T follicular helper cell (primary cell): ENCODE measurements at regions not wholly inside any gene's neighbourhood (a gene's known extent, or its start where the extent isn't known, plus 50 kb on each side); places are given as distances from the start of the nearest gene placed in this dataset.

Experiments used
- DNase-seq: peaks from one replicate; pipeline ENCODE4 v3.0.0-alpha.2; 2020; ENCODE audit warnings: low read depth

GRCh38 chr14:76603713-76604112 lies 157.6 kb upstream of the VASH1 start:
- DNase-seq: no peak

GRCh38 chr14:76607510-76607909 lies 153.8 kb upstream of the VASH1 start:
- DNase-seq: no peak

GRCh38 chr14:76612654-76613053 lies 148.6 kb upstream of the VASH1 start:
- DNase-seq: no peak

DNA sequence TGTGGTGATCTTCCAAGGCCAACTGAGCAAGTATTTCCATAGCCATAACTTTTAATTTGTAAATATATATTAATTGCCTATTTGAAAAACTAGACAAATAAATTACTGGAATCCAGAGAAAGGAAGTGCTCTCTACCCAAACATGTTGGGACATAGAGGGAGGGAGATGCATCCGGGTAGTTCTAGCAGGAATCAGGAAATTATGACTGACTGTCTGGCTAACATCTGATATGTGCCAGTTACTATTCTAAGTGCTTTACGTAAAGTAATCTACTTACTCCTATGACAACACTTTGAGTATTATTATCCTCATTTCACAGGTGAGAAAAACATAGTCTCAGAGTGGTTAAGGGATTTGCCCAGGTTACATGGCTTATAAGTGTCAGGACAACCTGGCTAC lies 147.7 kb upstream of the VASH1 start:
- no peak for DNase-seq

DNA sequence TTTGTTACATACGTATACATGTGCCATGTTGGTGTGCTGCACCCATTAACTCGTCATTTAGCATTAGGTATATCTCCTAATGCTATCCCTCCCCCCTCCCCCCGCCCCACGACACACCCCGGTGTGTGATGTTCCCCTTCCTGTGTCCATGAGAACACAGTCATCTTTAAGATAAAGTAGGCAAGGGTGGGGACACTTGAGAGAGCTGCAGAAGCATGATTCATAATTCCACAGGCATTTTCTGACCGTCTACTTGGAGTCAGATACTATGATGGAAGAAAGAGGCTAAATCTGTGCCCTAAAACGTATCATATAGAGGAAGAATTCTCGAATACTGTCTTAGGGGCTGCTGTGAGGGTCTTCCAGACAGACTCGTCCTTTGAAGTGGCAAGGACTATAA lies 145.9 kb upstream of the VASH1 start:
- no peak for DNase-seq

DNA sequence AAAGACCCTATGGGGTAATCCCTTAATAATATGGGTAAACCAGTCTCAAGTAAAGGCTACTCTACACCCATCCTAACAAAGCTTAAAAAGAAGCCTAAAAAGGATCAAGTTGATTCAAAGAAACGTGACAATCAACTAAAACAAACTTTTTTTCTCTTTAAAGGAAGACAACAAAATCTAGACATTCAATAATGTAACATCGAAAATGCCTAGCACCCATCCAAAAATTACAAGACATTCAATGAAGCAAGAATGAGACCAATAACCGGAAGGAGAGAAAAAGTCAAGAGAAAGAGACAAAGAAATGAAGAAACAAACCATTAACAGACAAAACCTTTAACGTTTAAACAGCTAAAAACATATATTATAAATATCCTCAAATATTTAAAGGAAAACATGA lies 143.8 kb upstream of the VASH1 start:
- no peak for DNase-seq

DNA sequence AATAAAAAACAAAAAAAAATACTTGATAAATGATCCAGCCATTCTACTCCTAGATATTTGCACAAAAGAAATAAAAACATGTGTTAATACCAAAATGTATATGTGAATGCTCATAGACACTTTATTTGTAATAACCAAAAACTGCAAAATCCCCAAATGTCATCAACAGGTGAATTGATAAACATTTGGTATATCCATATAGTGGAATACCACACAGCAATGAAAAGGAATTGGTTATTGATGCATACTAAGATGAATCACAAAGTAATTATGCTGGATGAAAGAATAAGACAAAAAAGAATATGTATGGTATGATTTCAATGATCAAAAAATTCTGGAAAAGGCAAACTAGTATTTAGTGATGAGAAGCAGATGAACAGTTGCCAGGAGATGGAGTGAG lies 124.7 kb upstream of the VASH1 start:
- DNase-seq: no peak

GRCh38 chr14:76638841-76639240 lies 122.4 kb upstream of the VASH1 start:
- DNase-seq: no peak

- no peak for DNase-seq
These were observed 121.5 kb upstream of the VASH1 start for GRCh38 chr14:76639606-76640229.

- no peak for DNase-seq
These were observed 120.3 kb upstream of the VASH1 start for GRCh38 chr14:76640923-76641395.

DNA sequence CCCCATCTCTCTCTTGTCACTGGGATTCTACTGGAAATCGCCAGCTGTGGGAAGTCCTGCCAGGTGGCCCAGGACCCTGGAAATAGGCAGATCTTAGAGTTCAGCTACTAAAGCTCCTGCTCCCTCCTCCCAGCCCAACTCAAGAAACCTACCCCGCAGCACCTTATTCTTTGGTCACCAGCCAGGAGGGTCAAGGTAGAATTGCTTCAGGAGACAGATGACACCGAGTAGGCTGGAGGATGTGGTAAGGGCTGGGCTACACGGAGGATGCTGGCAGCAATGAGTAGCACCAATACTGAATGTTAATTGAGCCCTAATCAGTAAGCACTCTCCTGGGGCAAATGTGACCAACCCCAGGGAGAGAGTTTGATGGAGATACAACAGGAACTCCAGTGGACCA lies 119.7 kb upstream of the VASH1 start:
- DNase-seq: no peak

GRCh38 chr14:76643887-76644286 lies 117.4 kb upstream of the VASH1 start:
- no peak for DNase-seq

DNA sequence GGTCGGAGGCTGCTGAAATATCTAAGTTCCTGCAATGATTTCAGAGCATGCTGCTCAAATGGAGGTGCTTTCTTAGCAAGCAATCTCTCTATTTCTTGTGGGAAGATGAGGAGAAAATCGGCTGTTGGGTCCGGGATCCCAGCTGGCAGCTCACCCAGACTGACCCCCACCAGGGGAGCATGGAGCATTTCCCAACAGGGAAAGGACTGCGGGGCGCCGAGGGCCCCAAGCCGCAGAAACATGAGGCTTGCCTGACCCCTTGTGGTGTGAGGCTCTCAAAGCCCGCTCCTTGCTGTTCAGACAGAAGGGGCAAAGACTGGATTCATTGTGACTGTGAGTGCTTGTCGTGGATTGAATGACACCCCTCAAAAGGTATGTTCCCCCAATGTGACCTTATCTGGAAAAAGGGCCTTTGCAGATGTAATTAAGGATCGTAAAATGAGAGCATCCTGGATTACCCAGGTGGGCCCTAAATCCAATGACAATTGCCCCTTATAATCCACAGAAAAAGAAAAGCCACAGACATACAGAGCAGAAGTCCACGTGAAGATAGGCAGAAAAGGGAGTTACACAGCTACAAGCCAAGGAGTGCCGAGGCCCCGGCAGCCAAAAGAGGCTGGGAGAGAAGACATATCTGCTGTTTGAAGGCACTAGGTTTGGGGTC lies 116.3 kb upstream of the VASH1 start:
- DNase-seq: no peak

DNA sequence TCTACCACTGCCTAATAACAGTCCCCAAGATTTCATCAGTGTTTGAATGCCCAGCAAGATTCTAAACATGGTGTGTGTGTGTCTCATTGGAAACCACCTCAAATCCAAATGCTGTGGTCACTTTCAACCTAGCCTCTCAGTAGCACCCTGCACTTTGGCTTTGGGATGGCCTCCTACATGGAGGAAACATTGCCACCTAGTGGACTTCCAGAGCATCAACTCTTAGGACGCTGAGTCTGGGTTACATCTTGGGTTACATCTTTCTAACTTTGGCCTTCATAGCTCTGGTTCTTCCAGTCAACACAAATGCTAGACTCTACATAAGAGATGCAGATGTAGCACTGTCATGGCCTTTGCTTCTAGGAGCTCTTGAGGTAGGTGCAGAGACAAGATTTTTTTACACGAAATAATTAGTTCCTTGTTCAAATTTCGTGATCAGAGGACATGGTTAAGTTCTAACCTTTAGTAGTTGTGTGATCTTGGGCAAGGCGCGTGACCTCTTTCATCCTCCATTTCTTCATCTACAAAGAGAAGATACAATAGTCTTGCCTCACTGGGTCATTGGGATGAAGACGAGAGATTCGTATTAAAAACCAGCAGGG lies 113.5 kb upstream of the VASH1 start:
- no peak for DNase-seq

GRCh38 chr14:76651410-76652055 lies 109.7 kb upstream of the VASH1 start:
- DNase-seq: no peak

DNA sequence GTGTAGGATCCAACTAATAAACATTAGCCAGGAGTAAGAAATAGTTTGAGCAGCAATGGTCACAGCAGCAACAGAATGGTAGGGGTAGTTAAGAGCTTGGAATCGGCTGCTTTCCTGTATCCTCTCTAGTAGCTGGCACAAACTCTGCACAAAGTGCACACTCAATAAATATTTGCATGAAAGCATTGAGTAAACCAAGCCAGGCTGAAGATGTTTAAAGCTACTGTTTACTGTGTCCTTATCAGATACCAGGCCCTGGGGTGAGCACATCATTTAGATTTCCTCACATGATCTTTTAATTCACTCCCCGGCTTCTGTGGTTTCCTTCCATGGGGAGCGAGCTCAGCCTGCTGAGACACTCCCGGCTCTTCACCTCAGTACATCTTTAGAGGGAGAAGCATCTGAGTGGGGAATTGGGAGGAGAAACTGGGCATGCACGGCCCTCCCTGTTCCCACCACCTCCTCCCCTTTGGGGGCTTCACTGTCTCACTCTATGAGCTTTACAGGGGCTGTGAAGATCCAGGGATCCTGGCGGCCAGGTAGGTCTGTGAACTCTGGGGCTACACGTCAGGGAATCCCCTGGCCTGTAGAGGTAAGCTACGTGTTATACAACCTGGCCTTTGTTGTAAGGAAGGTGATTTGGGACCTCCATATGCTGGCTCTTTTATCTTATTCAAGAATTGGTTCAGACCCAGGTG lies 107.2 kb upstream of the VASH1 start:
- no peak for DNase-seq

GRCh38 chr14:76654573-76655108 lies 106.6 kb upstream of the VASH1 start:
- DNase-seq: no peak

GRCh38 chr14:76655331-76655730 lies 105.9 kb upstream of the VASH1 start:
- no peak for DNase-seq

DNA sequence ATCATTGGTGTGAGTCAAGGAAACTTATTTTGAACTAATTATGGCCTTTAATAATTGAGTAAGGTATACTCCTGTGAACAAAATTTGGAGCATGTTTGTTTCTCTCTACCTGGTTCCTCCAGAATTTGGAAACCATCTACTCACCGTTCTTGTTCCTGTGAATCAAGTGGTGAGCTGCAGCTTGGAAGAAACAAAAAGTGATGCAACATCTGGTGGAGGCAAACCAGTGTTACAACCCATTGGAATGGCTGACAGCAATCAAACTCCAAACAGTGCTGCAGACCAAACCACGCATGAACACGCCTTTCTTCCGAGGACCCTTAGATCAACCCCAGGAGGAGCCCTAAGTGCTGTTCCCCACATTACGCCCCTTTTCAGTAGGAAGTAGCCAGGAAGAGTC lies 104.7 kb upstream of the VASH1 start:
- DNase-seq: no peak

DNA sequence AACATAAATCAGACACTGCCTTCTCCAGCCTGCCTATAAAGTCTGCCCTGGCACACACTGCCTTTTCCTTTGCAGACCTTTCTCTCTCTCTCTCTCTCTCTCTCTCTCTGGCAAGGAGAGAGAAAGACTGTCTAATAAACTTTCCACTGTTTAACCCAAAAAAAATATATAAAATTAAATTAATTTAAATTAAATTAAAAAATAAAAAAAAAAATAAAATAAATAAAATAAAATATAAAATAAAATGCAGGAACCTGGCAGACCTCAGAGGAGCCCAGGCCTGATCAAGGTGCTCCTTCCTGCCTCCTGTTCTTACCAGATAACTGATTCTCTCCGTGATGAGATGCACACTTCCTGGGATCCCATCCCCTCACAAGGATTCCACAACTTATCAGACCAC lies 103.9 kb upstream of the VASH1 start:
- no peak for DNase-seq

- no peak for DNase-seq
These were observed 103.4 kb upstream of the VASH1 start for GRCh38 chr14:76657846-76658245.

- DNase-seq: no peak
These were observed 98.7 kb upstream of the VASH1 start for GRCh38 chr14:76662580-76662979.
